ENCODE measurements at regions not wholly inside any gene's neighbourhood (a gene's known extent, or its start where the extent isn't known, plus 50 kb on each side); places are given as distances from the start of the nearest gene placed in this dataset.

GRCh38 chr2:121110924-121111323 lies 174.1 kb downstream of the TFCP2L1 start:
- H3K36me3 ChIP-seq (ENCODE audit: insufficient read depth) = no peaks in the 10 kb centered on the region
- no peak for TF ChIP-seq CTCF (conservative IDR thresholded peaks at IDR 0.05; ENCODE audit: low read depth, low read length)

GRCh38 chr2:121118951-121119350 lies 166.1 kb downstream of the TFCP2L1 start:
- H3K4me2 ChIP-seq = no peak overlapping the region
- no peaks in the 10 kb centered on the region for H3K27me3 ChIP-seq (ENCODE audit: insufficient read depth, low read depth)
- no peak overlapping the region for H3K4me3 ChIP-seq (IDR thresholded peaks at IDR 0.05; ENCODE audit: insufficient read depth, low read depth, low read length)
- no peak overlapping the region for H3K9ac ChIP-seq
- TF ChIP-seq CTCF (conservative IDR thresholded peaks at IDR 0.05; ENCODE audit: low read depth, low read length) = no peak
- no peaks in the 10 kb centered on the region for H4K20me1 ChIP-seq (ENCODE audit: insufficient read depth)
- H3K27ac ChIP-seq = no peak overlapping the region
- H3K36me3 ChIP-seq (ENCODE audit: insufficient read depth) = no peaks in the 10 kb centered on the region
- H2AFZ ChIP-seq (ENCODE audit: low read depth) = no peak overlapping the region
- H3K79me2 ChIP-seq (ENCODE audit: insufficient read depth, low read depth) = no peaks in the 10 kb centered on the region
- no peaks in the 10 kb centered on the region for H3K4me1 ChIP-seq (ENCODE audit: low read depth, poor library complexity, severe bottlenecking)

More at GRCh38 chr2:121110924-121111323, 174.1 kb downstream of the TFCP2L1 start:
- H3K9ac ChIP-seq = no peak overlapping the region
- no peaks in the 10 kb centered on the region for H3K79me2 ChIP-seq (ENCODE audit: insufficient read depth, low read depth)
- H2AFZ ChIP-seq (ENCODE audit: low read depth) = no peak overlapping the region
- H3K27ac ChIP-seq = no peak overlapping the region
- no peak overlapping the region for H3K4me2 ChIP-seq
- H3K4me1 ChIP-seq (ENCODE audit: low read depth, poor library complexity, severe bottlenecking) = no peaks in the 10 kb centered on the region
- H3K27me3 ChIP-seq (ENCODE audit: insufficient read depth, low read depth) = no peaks in the 10 kb centered on the region
- no peaks in the 10 kb centered on the region for H4K20me1 ChIP-seq (ENCODE audit: insufficient read depth)
- H3K4me3 ChIP-seq (IDR thresholded peaks at IDR 0.05; ENCODE audit: insufficient read depth, low read depth, low read length) = no peak overlapping the region

- TF ChIP-seq CTCF (conservative IDR thresholded peaks at IDR 0.05; ENCODE audit: low read depth, low read length) = no peak
- no peaks in the 10 kb centered on the region for H3K36me3 ChIP-seq (ENCODE audit: insufficient read depth)
- H3K4me2 ChIP-seq = no peak overlapping the region
- H3K4me1 ChIP-seq (ENCODE audit: low read depth, poor library complexity, severe bottlenecking) = no peaks in the 10 kb centered on the region
- no peaks in the 10 kb centered on the region for H3K79me2 ChIP-seq (ENCODE audit: insufficient read depth, low read depth)
- no peaks in the 10 kb centered on the region for H3K27me3 ChIP-seq (ENCODE audit: insufficient read depth, low read depth)
- H4K20me1 ChIP-seq (ENCODE audit: insufficient read depth) = no peaks in the 10 kb centered on the region
- H3K27ac ChIP-seq = no peak overlapping the region
- no peak overlapping the region for H3K4me3 ChIP-seq (IDR thresholded peaks at IDR 0.05; ENCODE audit: insufficient read depth, low read depth, low read length)
- H3K9ac ChIP-seq = no peak overlapping the region
- H2AFZ ChIP-seq (ENCODE audit: low read depth) = no peak overlapping the region
Measured at GRCh38 chr2:121120411-121120810, 164.6 kb downstream of the TFCP2L1 start.

- Histone ChIP-seq H3K4me2 (no peak overlapping the region), H3K27me3 (ENCODE audit: insufficient read depth, low read depth) (no peaks in the 10 kb centered on the region), H3K4me1 (ENCODE audit: low read depth, poor library complexity, severe bottlenecking) (no peaks in the 10 kb centered on the region), H3K79me2 (ENCODE audit: insufficient read depth, low read depth) (no peaks in the 10 kb centered on the region), H2AFZ (ENCODE audit: low read depth) (no peak overlapping the region), H4K20me1 (ENCODE audit: insufficient read depth) (no peaks in the 10 kb centered on the region), H3K4me3 (IDR thresholded peaks at IDR 0.05; ENCODE audit: insufficient read depth, low read depth, low read length) (no peak overlapping the region), H3K27ac (no peak overlapping the region), H3K9ac (no peak overlapping the region), H3K36me3 (ENCODE audit: insufficient read depth) (no peaks in the 10 kb centered on the region)
- TF ChIP-seq CTCF (conservative IDR thresholded peaks at IDR 0.05; ENCODE audit: low read depth, low read length) = no peak
Measured at GRCh38 chr2:121120991-121121390, 164.0 kb downstream of the TFCP2L1 start.

Measured in KMS-11 (cell line).